Spleen (tissue), 11 donors: ENCODE measurements at regions not wholly inside any gene's neighbourhood (a gene's known extent, or its start where the extent isn't known, plus 50 kb on each side); places are given as distances from the start of the nearest gene placed in this dataset.
"Not testable (repeated sequence)": the region's sequence is repeated elsewhere in the genome, so short reads cannot be mapped to it uniquely, and the experiment has no call there.

Experiments
- DNase-seq: peaks from one replicate; pipeline ENCODE4 v3.0.0-alpha.2; 2020
- H3K27ac ChIP-seq, 8 donors: fragments of 200-600 bp; sonication (generic) in 7 of 8; 1 replicate in 4 of 8; 2 replicates in 4 of 8; pipeline versions ENCODE4 v1.5.0 to v1.8.0; 2016 to 2021; ENCODE audit warnings: inconsistent platforms in 4 of 8, mild to moderate bottlenecking in 4 of 8, moderate library complexity in 1 of 8
- H3K27me3 ChIP-seq, 7 donors: fragments of 200-600 bp; sonication (generic) in 6 of 7; replicated peaks in 1 of 7; 1 replicate in 4 of 7; 2 replicates in 3 of 7; pipeline versions ENCODE4 v1.5.0 to v1.8.0; 2016 to 2021; ENCODE audit warnings: inconsistent platforms in 3 of 7, mild to moderate bottlenecking in 1 of 7
- H3K36me3 ChIP-seq, 6 donors: fragments of 200-600 bp; sonication (generic) in 5 of 6; 1 replicate in 4 of 6; 2 replicates in 2 of 6; pipeline versions ENCODE4 v1.5.0 to v1.8.0; 2016 to 2021; ENCODE audit warnings: inconsistent platforms in 2 of 6
- H3K4me1 ChIP-seq, 6 donors: fragments of 200-600 bp; sonication (generic) in 5 of 6; 1 replicate in 3 of 6; 2 replicates in 3 of 6; pipeline versions ENCODE4 v1.5.0 to v1.8.0; 2016 to 2021; ENCODE audit warnings: inconsistent platforms in 3 of 6
- H3K4me3 ChIP-seq, 8 donors: fragments of 200-600 bp; sonication (generic) in 7 of 8; 1 replicate in 4 of 8; 2 replicates in 4 of 8; pipeline versions ENCODE4 v1.5.0 to v1.8.0; 2016 to 2021; ENCODE audit warnings: inconsistent platforms in 4 of 8, mild to moderate bottlenecking in 4 of 8, moderate library complexity in 2 of 8
- H3K9me3 ChIP-seq, 8 donors: fragments of 200-600 bp; sonication (generic) in 7 of 8; 1 replicate in 4 of 8; 2 replicates in 4 of 8; pipeline versions ENCODE4 v1.5.0 to v1.8.0; 2016 to 2021; ENCODE audit warnings: inconsistent platforms in 4 of 8
- CTCF ChIP-seq, 11 experiments: fragments of 200-600 bp in 7 of 11; fragments of 450-650 bp in 4 of 11; sonication (generic) in 4 of 11; IDR thresholded peaks in 8 of 11; conservative IDR thresholded peaks in 3 of 11; 1 replicate in 7 of 11; 2 replicates in 4 of 11; pipeline versions ENCODE4 v1.4.0 to v1.8.0; 2016 to 2021; ENCODE audit warnings: antibody characterized with exemption in 11 of 11, inconsistent platforms in 4 of 11, mild to moderate bottlenecking in 1 of 11
- POLR2A ChIP-seq, 3 donors: fragments of 450-650 bp; IDR thresholded peaks; one replicate each; pipeline ENCODE4 v1.5.1; 2017; ENCODE audit warnings: antibody characterized with exemption in 3 of 3, mild to moderate bottlenecking in 1 of 3
- POLR2AphosphoS5 ChIP-seq, 3 donors: sonication (generic); formaldehyde crosslinking; IDR thresholded peaks; one replicate each; pipeline ENCODE4 v1.5.1; 2017; ENCODE audit warnings: antibody characterized with exemption in 3 of 3
- WGBS, 5 donors: extraction: QIAGEN DNeasy Blood & Tissue Kit in 3 of 5; methylation state at CpG; one replicate each; pipeline versions ENCODE4 v1.1.5 to v1.1.7; 2013 to 2018; 5-methylcytosine and 5-hydroxymethylcytosine counted together
- intact Hi-C: fragments of 100-400 bp; cut with DNase I; formaldehyde crosslinking; loops from one replicate; pipeline ENCODE4 v1.15.0; 2023; ENCODE audit warnings: low total_unique reads
- donor health status: healthy with polysubstance abuse.
- donor health status: DM: no; HTN: no; CAD: no; lungs with moderate emphysema.
- donor health status: DM: no; HTN: no; CAD: no.
- donor health status: Bipolar disorder and iron deficiency.
- donor health status: healthy.
- donor health status: DM: no; HTN: no; CAD: no.
- donor health status: DM: yes; HTN: yes; CAD: no.

- DNase-seq = no peak
- no peak overlapping the region for H3K4me3 ChIP-seq
- H3K4me1 ChIP-seq = no peaks in the 10 kb centered on the region
- H3K36me3 ChIP-seq = no peaks in the 10 kb centered on the region
- TF ChIP-seq POLR2AphosphoS5 (IDR thresholded peaks at IDR 0.05) (no peak), POLR2A (IDR thresholded peaks at IDR 0.05) (no peak), CTCF (IDR thresholded peaks at IDR 0.05 in 8 of 11, conservative IDR thresholded peaks at IDR 0.05 in 3 of 11) (no peak)
- H3K27me3 ChIP-seq = peaks cover 0 to 17% (median 0%) of the 10 kb centered on the region in 7 donors
- H3K9me3 ChIP-seq = peaks cover 0 to 35% (median 18%) of the 10 kb centered on the region in 8 donors
- 86 to 98% (median 95%) methylated on average over 1 of the region's 1 CpG for WGBS, 5 donors
- intact Hi-C loops = no loop called here
- H3K27ac ChIP-seq = no peak overlapping the region
These were observed 174.0 kb downstream of the RAMP3 start for GRCh38 chr7:45331563-45331962.

GRCh38 chr7:45335024-45335423, 177.4 kb downstream of the RAMP3 start:
- H3K4me1 ChIP-seq, intact Hi-C loops, H3K27ac ChIP-seq, DNase-seq, H3K36me3 ChIP-seq, H3K4me3 ChIP-seq: not testable (repeated sequence)
- Histone ChIP-seq H3K27me3 (peaks cover 0 to 12% (median 0%) of the 10 kb centered on the region in 7 donors), H3K9me3 (peaks cover 0 to 35% (median 18%) of the 10 kb centered on the region in 8 donors)
- 71 to 87% (median 86%) methylated on average over 2 of the region's 2 CpGs for WGBS, 5 donors

- no peaks in the 10 kb centered on the region for H3K9me3 ChIP-seq
- H3K27ac ChIP-seq = no peak overlapping the region
- 53 to 70% (median 63%) methylated on average over 5 of the region's 5 CpGs for WGBS, 5 donors
- H3K4me1 ChIP-seq = no peaks in the 10 kb centered on the region
- no peak overlapping the region for H3K4me3 ChIP-seq
- no peak for DNase-seq
- no peaks in the 10 kb centered on the region for H3K36me3 ChIP-seq
- intact Hi-C loops = no loop called here
- H3K27me3 ChIP-seq = no peaks in the 10 kb centered on the region
- no peak for TF ChIP-seq CTCF (IDR thresholded peaks at IDR 0.05 in 8 of 11, conservative IDR thresholded peaks at IDR 0.05 in 3 of 11)
- TF ChIP-seq POLR2A (IDR thresholded peaks at IDR 0.05) = no peak
- no peak for TF ChIP-seq POLR2AphosphoS5 (IDR thresholded peaks at IDR 0.05)
These were observed 184.6 kb downstream of the RAMP3 start for GRCh38 chr7:45342236-45342635.

GRCh38 chr7:45343746-45344145, 186.2 kb downstream of the RAMP3 start:
- no peak for DNase-seq
- Histone ChIP-seq H3K36me3 (no peaks in the 10 kb centered on the region), H3K4me1 (no peaks in the 10 kb centered on the region), H3K9me3 (no peaks in the 10 kb centered on the region), H3K27me3 (no peaks in the 10 kb centered on the region), H3K27ac (no peak overlapping the region), H3K4me3 (no peak overlapping the region)
- 39 to 48% (median 48%) methylated on average over 6 of the region's 6 CpGs for WGBS, 5 donors
- TF ChIP-seq POLR2AphosphoS5 (IDR thresholded peaks at IDR 0.05) = no peak
- TF ChIP-seq CTCF (IDR thresholded peaks at IDR 0.05 in 8 of 11, conservative IDR thresholded peaks at IDR 0.05 in 3 of 11) = no peak
- TF ChIP-seq POLR2A (IDR thresholded peaks at IDR 0.05) = no peak
- intact Hi-C loops = no loop called here

GRCh38 chr7:45347804-45348203, 190.2 kb downstream of the RAMP3 start:
- Histone ChIP-seq H3K4me1 (no peaks in the 10 kb centered on the region), H3K36me3 (no peaks in the 10 kb centered on the region), H3K4me3 (no peak overlapping the region), H3K9me3 (no peaks in the 10 kb centered on the region), H3K27me3 (no peaks in the 10 kb centered on the region), H3K27ac (no peak overlapping the region)
- intact Hi-C loops = no loop called here
- WGBS, 5 donors = 48 to 67% (median 62%) methylated on average over 2 of the region's 2 CpGs
- no peak for DNase-seq
- TF ChIP-seq POLR2AphosphoS5 (IDR thresholded peaks at IDR 0.05) (no peak), POLR2A (IDR thresholded peaks at IDR 0.05) (no peak), CTCF (IDR thresholded peaks at IDR 0.05 in 8 of 11, conservative IDR thresholded peaks at IDR 0.05 in 3 of 11) (no peak)
